HG03521 (cell line): ENCODE measurements at regions not wholly inside any gene's neighbourhood (a gene's known extent, or its start where the extent isn't known, plus 50 kb on each side); places are given as distances from the start of the nearest gene placed in this dataset.

ENCODE experiments used
- ATAC-seq: cut with Tn5 transposase; IDR thresholded peaks from one replicate; pipeline ENCODE4 v1.9.1; 2021; ENCODE audit warnings: mild to moderate bottlenecking, moderate library complexity; ENCODE audit not compliant: unreplicated experiment

GRCh38 chr10:83233691-83234090, 905.6 kb upstream of the GHITM start:
- ATAC-seq, result no peak

GRCh38 chr10:83248106-83248631, 891.1 kb upstream of the GHITM start:
- no peak for ATAC-seq

- no peak for ATAC-seq
Measured at GRCh38 chr10:83250396-83250795, 888.9 kb upstream of the GHITM start.

GRCh38 chr10:83252169-83252568, 887.1 kb upstream of the GHITM start:
- no peak for ATAC-seq

- no peak for ATAC-seq
Measured at GRCh38 chr10:83252596-83252995, 886.7 kb upstream of the GHITM start.

GRCh38 chr10:83253011-83253671, 886.2 kb upstream of the GHITM start:
- no peak for ATAC-seq

- ATAC-seq, result no peak
Measured at GRCh38 chr10:83254698-83255097, 884.6 kb upstream of the GHITM start.

GRCh38 chr10:83262434-83262833, 876.9 kb upstream of the GHITM start:
- no peak for ATAC-seq

GRCh38 chr10:83272666-83273434, 866.5 kb upstream of the GHITM start:
- no peak for ATAC-seq

GRCh38 chr10:83274088-83274487, 865.2 kb upstream of the GHITM start:
- no peak for ATAC-seq

- ATAC-seq, result no peak
Measured at GRCh38 chr10:83276971-83277370, 862.3 kb upstream of the GHITM start.

GRCh38 chr10:83283151-83283550, 856.2 kb upstream of the GHITM start:
- no peak for ATAC-seq

- ATAC-seq, result no peak
Measured at GRCh38 chr10:83287374-83287773, 851.9 kb upstream of the GHITM start.

- ATAC-seq, result no peak
Measured at GRCh38 chr10:83289373-83289772, 849.9 kb upstream of the GHITM start.

- ATAC-seq, result no peak
Measured at GRCh38 chr10:83289948-83290347, 849.4 kb upstream of the GHITM start.

- no peak for ATAC-seq
Measured at GRCh38 chr10:83301732-83302131, 837.6 kb upstream of the GHITM start.

GRCh38 chr10:83302623-83303022, 836.7 kb upstream of the GHITM start:
- ATAC-seq, result no peak

- no peak for ATAC-seq
Measured at GRCh38 chr10:83310688-83311087, 828.6 kb upstream of the GHITM start.

GRCh38 chr10:83312570-83312969, 826.7 kb upstream of the GHITM start:
- ATAC-seq, result no peak

GRCh38 chr10:83332690-83333089, 806.6 kb upstream of the GHITM start:
- ATAC-seq, result no peak

- ATAC-seq, result no peak
Measured at GRCh38 chr10:83333566-83333965, 805.7 kb upstream of the GHITM start.

GRCh38 chr10:83343676-83344075, 795.6 kb upstream of the GHITM start:
- ATAC-seq, result no peak
